ENCODE measurements at regions not wholly inside any gene's neighbourhood (a gene's known extent, or its start where the extent isn't known, plus 50 kb on each side); places are given as distances from the start of the nearest gene placed in this dataset.

- WGBS, 2 donors = 90 to 100% methylated on average over 1 to 4 of the region's 4 CpGs
- DNase-seq (no peak), ATAC-seq (no peak)
- H3K27ac ChIP-seq = no peak overlapping the region
- H3K4me3 ChIP-seq = no peak overlapping the region
- no peak for TF ChIP-seq POLR2A (IDR thresholded peaks at IDR 0.05)
- TF ChIP-seq, protein P1, sequence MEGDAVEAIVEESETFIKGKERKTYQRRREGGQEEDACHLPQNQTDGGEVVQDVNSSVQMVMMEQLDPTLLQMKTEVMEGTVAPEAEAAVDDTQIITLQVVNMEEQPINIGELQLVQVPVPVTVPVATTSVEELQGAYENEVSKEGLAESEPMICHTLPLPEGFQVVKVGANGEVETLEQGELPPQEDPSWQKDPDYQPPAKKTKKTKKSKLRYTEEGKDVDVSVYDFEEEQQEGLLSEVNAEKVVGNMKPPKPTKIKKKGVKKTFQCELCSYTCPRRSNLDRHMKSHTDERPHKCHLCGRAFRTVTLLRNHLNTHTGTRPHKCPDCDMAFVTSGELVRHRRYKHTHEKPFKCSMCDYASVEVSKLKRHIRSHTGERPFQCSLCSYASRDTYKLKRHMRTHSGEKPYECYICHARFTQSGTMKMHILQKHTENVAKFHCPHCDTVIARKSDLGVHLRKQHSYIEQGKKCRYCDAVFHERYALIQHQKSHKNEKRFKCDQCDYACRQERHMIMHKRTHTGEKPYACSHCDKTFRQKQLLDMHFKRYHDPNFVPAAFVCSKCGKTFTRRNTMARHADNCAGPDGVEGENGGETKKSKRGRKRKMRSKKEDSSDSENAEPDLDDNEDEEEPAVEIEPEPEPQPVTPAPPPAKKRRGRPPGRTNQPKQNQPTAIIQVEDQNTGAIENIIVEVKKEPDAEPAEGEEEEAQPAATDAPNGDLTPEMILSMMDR (IDR thresholded peaks at IDR 0.05) = no peak
- no peaks in the 10 kb centered on the region for H3K4me1 ChIP-seq
- H3K27me3 ChIP-seq = no peaks in the 10 kb centered on the region
- intact Hi-C loops (cut with DNase I) = no loop called here
- no peaks in the 10 kb centered on the region for H3K9me3 ChIP-seq
- H3K36me3 ChIP-seq (replicated peaks in 1 of 2; ENCODE audit: insufficient read depth in 1 of 2, low read depth in 2 of 2) = no peaks in the 10 kb centered on the region
Observed at GRCh38 chr12:77767335-77767734, 63.4 kb upstream of the NAV3 start.

- Histone ChIP-seq H3K4me3 (no peak overlapping the region), H3K9me3 (no peaks in the 10 kb centered on the region), H3K36me3 (replicated peaks in 1 of 2; ENCODE audit: insufficient read depth in 1 of 2, low read depth in 2 of 2) (no peaks in the 10 kb centered on the region), H3K4me1 (no peaks in the 10 kb centered on the region), H3K27ac (no peak overlapping the region), H3K27me3 (no peaks in the 10 kb centered on the region)
- DNase-seq (no peak), ATAC-seq (no peak)
- TF ChIP-seq, protein P1 (IDR thresholded peaks at IDR 0.05) = no peak
- no peak for TF ChIP-seq POLR2A (IDR thresholded peaks at IDR 0.05)
- intact Hi-C loops (cut with DNase I) = no loop called here
Observed at GRCh38 chr12:77766224-77766623, 64.5 kb upstream of the NAV3 start.

GRCh38 chr12:77761286-77761685, 69.4 kb upstream of the NAV3 start:
- no peak overlapping the region for H3K27ac ChIP-seq
- no peaks in the 10 kb centered on the region for H3K9me3 ChIP-seq
- H3K4me3 ChIP-seq = no peak overlapping the region
- no peaks in the 10 kb centered on the region for H3K27me3 ChIP-seq
- intact Hi-C loops (cut with DNase I) = no loop called here
- ATAC-seq (no peak), DNase-seq (no peak)
- 85 to 86% methylated on average over 2 of the region's 2 CpGs for WGBS, 2 donors
- H3K4me1 ChIP-seq = no peaks in the 10 kb centered on the region
- TF ChIP-seq POLR2A (IDR thresholded peaks at IDR 0.05) = no peak
- TF ChIP-seq, protein P1 (IDR thresholded peaks at IDR 0.05) = no peak
- no peaks in the 10 kb centered on the region for H3K36me3 ChIP-seq (replicated peaks in 1 of 2; ENCODE audit: insufficient read depth in 1 of 2, low read depth in 2 of 2)

DNA sequence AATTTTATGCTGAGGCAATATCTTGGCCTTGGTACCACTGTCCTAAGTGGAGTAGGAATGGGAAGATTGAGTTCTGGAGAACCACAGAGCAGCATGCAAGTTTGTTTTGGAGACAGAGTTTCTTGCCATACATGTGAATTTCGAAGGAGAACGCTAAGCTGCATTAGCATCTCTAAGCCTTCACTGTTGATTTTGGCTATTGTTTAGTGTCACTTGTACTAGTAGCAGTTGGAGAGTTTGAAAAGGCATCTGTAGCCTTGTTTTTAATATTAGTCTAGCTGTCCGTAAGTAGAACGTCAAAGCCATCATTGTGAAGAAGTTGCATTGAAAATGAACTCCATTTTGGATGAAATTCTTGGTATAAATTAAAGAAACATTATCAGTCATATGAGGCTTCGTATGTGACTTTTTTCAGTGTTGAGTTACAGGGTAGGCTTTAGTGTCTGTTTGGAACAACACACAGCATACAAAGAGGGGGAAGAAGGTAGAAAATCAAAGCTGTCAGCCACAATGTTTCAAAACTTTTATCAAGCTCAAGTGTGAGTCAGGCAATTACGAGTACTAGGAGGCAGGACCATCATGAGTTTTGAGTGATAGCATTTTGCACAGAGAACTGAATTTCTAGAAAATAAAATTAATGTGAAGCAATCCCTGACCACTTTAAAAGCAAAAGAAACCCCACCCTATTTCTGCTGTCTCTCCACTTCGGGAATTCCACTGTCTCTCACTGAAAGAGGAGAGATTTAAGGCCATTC, 70.2 kb upstream of the NAV3 start:
- intact Hi-C loops (cut with DNase I) = no loop called here
- DNase-seq = no peak
- ATAC-seq = no peak
- Histone ChIP-seq H3K27ac (no peak overlapping the region), H3K4me3 (no peak overlapping the region), H3K9me3 (no peaks in the 10 kb centered on the region), H3K36me3 (replicated peaks in 1 of 2; ENCODE audit: insufficient read depth in 1 of 2, low read depth in 2 of 2) (no peaks in the 10 kb centered on the region), H3K4me1 (no peaks in the 10 kb centered on the region), H3K27me3 (no peaks in the 10 kb centered on the region)
- no peak for TF ChIP-seq POLR2A (IDR thresholded peaks at IDR 0.05)
- TF ChIP-seq, protein P1 (IDR thresholded peaks at IDR 0.05) = no peak
- WGBS, 2 donors = 57 to 60% methylated on average over 7 of the region's 7 CpGs

GRCh38 chr12:77754086-77754485, 76.6 kb upstream of the NAV3 start:
- TF ChIP-seq, protein P1 (IDR thresholded peaks at IDR 0.05) = no peak
- TF ChIP-seq POLR2A (IDR thresholded peaks at IDR 0.05) = no peak
- ATAC-seq (no peak), DNase-seq (no peak)
- Histone ChIP-seq H3K9me3 (no peaks in the 10 kb centered on the region), H3K27me3 (no peaks in the 10 kb centered on the region), H3K36me3 (replicated peaks in 1 of 2; ENCODE audit: insufficient read depth in 1 of 2, low read depth in 2 of 2) (no peaks in the 10 kb centered on the region), H3K4me1 (no peaks in the 10 kb centered on the region), H3K4me3 (no peak overlapping the region), H3K27ac (no peak overlapping the region)
- WGBS, 2 donors = 55 to 65% methylated on average over 4 of the region's 4 CpGs
- intact Hi-C loops (cut with DNase I) = no loop called here
